ENCODE measurements at regions not wholly inside any gene's neighbourhood (a gene's known extent, or its start where the extent isn't known, plus 50 kb on each side); places are given as distances from the start of the nearest gene placed in this dataset.
"Not testable (repeated sequence)": the region's sequence is repeated elsewhere in the genome, so short reads cannot be mapped to it uniquely, and the experiment has no call there.

GRCh38 chr3:75583116-75583515, 81.0 kb upstream of the FRG2C start:
- H3K27ac Mint-ChIP-seq; H3K4me3 ChIP-seq (ENCODE audit: control extremely low read depth in 1 of 5, extremely low read depth in 1 of 5, insufficient read depth in 1 of 5, low read depth in 2 of 5, low read length in 4 of 5); H3K4me2 ChIP-seq (replicated peaks; ENCODE audit: low read depth, low read length, poor library complexity, severe bottlenecking); H3K36me3 ChIP-seq (replicated peaks in 1 of 2; ENCODE audit: control extremely low read depth in 1 of 2, control insufficient read depth in 1 of 2, extremely low read depth in 1 of 2, insufficient read depth in 2 of 2, low read length in 1 of 2); ATAC-seq (ENCODE audit: low read depth); DNase-seq; H2AFZ ChIP-seq (ENCODE audit: insufficient read depth, low read depth, low read length, poor library complexity, severe bottlenecking); POLR2A ChIA-PET; H3K27ac ChIP-seq (ENCODE audit: low read length in 2 of 2); H3K9me3 Mint-ChIP-seq (ENCODE audit: insufficient read depth); H3K4me3 Mint-ChIP-seq; H3K9me3 ChIP-seq (ENCODE audit: control extremely low read depth in 1 of 3, control insufficient read depth in 2 of 3, insufficient read depth in 1 of 3, low read length in 2 of 3); H3K9ac ChIP-seq (ENCODE audit: low read length); H3K79me2 ChIP-seq (ENCODE audit: control insufficient read depth, insufficient read depth, low read length); CTCF ChIA-PET; H3K27me3 ChIP-seq (replicated peaks in 1 of 4; ENCODE audit: control extremely low read depth in 1 of 4, control insufficient read depth in 3 of 4, insufficient read depth in 4 of 4, low read length in 3 of 4); intact Hi-C loops (cut with micrococcal nuclease); H4K20me1 ChIP-seq (ENCODE audit: control insufficient read depth, insufficient read depth, low read length, poor library complexity, severe bottlenecking); H3K4me1 ChIP-seq (ENCODE audit: control insufficient read depth in 2 of 2, insufficient read depth in 2 of 2, low read length in 2 of 2); H3K4me1 Mint-ChIP-seq: not testable (repeated sequence)
- H3K27me3 Mint-ChIP-seq = peaks cover 25% of the 10 kb centered on the region
- 10% methylated on average over 7 of the region's 10 CpGs for WGBS (ENCODE audit: insufficient coverage)

- CTCF ChIA-PET; H3K27ac Mint-ChIP-seq; H3K4me1 ChIP-seq (ENCODE audit: control insufficient read depth in 2 of 2, insufficient read depth in 2 of 2, low read length in 2 of 2); H3K9me3 ChIP-seq (ENCODE audit: control extremely low read depth in 1 of 3, control insufficient read depth in 2 of 3, insufficient read depth in 1 of 3, low read length in 2 of 3); H3K4me3 ChIP-seq (ENCODE audit: control extremely low read depth in 1 of 5, extremely low read depth in 1 of 5, insufficient read depth in 1 of 5, low read depth in 2 of 5, low read length in 4 of 5); H3K9ac ChIP-seq (ENCODE audit: low read length); DNase-seq; ATAC-seq (ENCODE audit: low read depth); H3K4me1 Mint-ChIP-seq; H2AFZ ChIP-seq (ENCODE audit: insufficient read depth, low read depth, low read length, poor library complexity, severe bottlenecking); H3K4me2 ChIP-seq (replicated peaks; ENCODE audit: low read depth, low read length, poor library complexity, severe bottlenecking); H3K4me3 Mint-ChIP-seq; H3K9me3 Mint-ChIP-seq (ENCODE audit: insufficient read depth); H3K79me2 ChIP-seq (ENCODE audit: control insufficient read depth, insufficient read depth, low read length); H3K27ac ChIP-seq (ENCODE audit: low read length in 2 of 2); H3K36me3 ChIP-seq (replicated peaks in 1 of 2; ENCODE audit: control extremely low read depth in 1 of 2, control insufficient read depth in 1 of 2, extremely low read depth in 1 of 2, insufficient read depth in 2 of 2, low read length in 1 of 2); H4K20me1 ChIP-seq (ENCODE audit: control insufficient read depth, insufficient read depth, low read length, poor library complexity, severe bottlenecking); POLR2A ChIA-PET; intact Hi-C loops (cut with micrococcal nuclease); H3K27me3 Mint-ChIP-seq; H3K27me3 ChIP-seq (replicated peaks in 1 of 4; ENCODE audit: control extremely low read depth in 1 of 4, control insufficient read depth in 3 of 4, insufficient read depth in 4 of 4, low read length in 3 of 4): not testable (repeated sequence)
- 91% methylated on average over 10 of the region's 15 CpGs for WGBS (ENCODE audit: insufficient coverage)
These were observed 76.4 kb upstream of the FRG2C start for GRCh38 chr3:75587695-75588094.

- H3K4me1 ChIP-seq (ENCODE audit: control insufficient read depth in 2 of 2, insufficient read depth in 2 of 2, low read length in 2 of 2); H3K9me3 ChIP-seq (ENCODE audit: control extremely low read depth in 1 of 3, control insufficient read depth in 2 of 3, insufficient read depth in 1 of 3, low read length in 2 of 3); intact Hi-C loops (cut with micrococcal nuclease); H3K4me3 Mint-ChIP-seq; H2AFZ ChIP-seq (ENCODE audit: insufficient read depth, low read depth, low read length, poor library complexity, severe bottlenecking); H3K79me2 ChIP-seq (ENCODE audit: control insufficient read depth, insufficient read depth, low read length); H3K27me3 ChIP-seq (replicated peaks in 1 of 4; ENCODE audit: control extremely low read depth in 1 of 4, control insufficient read depth in 3 of 4, insufficient read depth in 4 of 4, low read length in 3 of 4); H4K20me1 ChIP-seq (ENCODE audit: control insufficient read depth, insufficient read depth, low read length, poor library complexity, severe bottlenecking); H3K4me2 ChIP-seq (replicated peaks; ENCODE audit: low read depth, low read length, poor library complexity, severe bottlenecking); H3K9ac ChIP-seq (ENCODE audit: low read length); POLR2A ChIA-PET; DNase-seq; ATAC-seq (ENCODE audit: low read depth); H3K27ac ChIP-seq (ENCODE audit: low read length in 2 of 2); H3K27ac Mint-ChIP-seq; H3K27me3 Mint-ChIP-seq; H3K4me3 ChIP-seq (ENCODE audit: control extremely low read depth in 1 of 5, extremely low read depth in 1 of 5, insufficient read depth in 1 of 5, low read depth in 2 of 5, low read length in 4 of 5); H3K36me3 ChIP-seq (replicated peaks in 1 of 2; ENCODE audit: control extremely low read depth in 1 of 2, control insufficient read depth in 1 of 2, extremely low read depth in 1 of 2, insufficient read depth in 2 of 2, low read length in 1 of 2); H3K4me1 Mint-ChIP-seq; H3K9me3 Mint-ChIP-seq (ENCODE audit: insufficient read depth): not testable (repeated sequence)
- WGBS (ENCODE audit: insufficient coverage) = 81% methylated on average over 7 of the region's 16 CpGs
- CTCF ChIA-PET = interaction anchor here (2.3 kb wide), 1 partner anchor 10 kb away, joined by 4 read pairs; no protein-coding TSS in a partner anchor
These were observed 73.7 kb upstream of the FRG2C start for GRCh38 chr3:75590382-75590781.

GRCh38 chr3:75604286-75604934, 59.7 kb upstream of the FRG2C start:
- H3K4me3 Mint-ChIP-seq; CTCF ChIA-PET; H2AFZ ChIP-seq (ENCODE audit: insufficient read depth, low read depth, low read length, poor library complexity, severe bottlenecking); ATAC-seq (ENCODE audit: low read depth); H3K27ac Mint-ChIP-seq; H3K4me3 ChIP-seq (ENCODE audit: control extremely low read depth in 1 of 5, extremely low read depth in 1 of 5, insufficient read depth in 1 of 5, low read depth in 2 of 5, low read length in 4 of 5); H3K36me3 ChIP-seq (replicated peaks in 1 of 2; ENCODE audit: control extremely low read depth in 1 of 2, control insufficient read depth in 1 of 2, extremely low read depth in 1 of 2, insufficient read depth in 2 of 2, low read length in 1 of 2); H3K4me2 ChIP-seq (replicated peaks; ENCODE audit: low read depth, low read length, poor library complexity, severe bottlenecking); H3K4me1 Mint-ChIP-seq; H4K20me1 ChIP-seq (ENCODE audit: control insufficient read depth, insufficient read depth, low read length, poor library complexity, severe bottlenecking); H3K9me3 ChIP-seq (ENCODE audit: control extremely low read depth in 1 of 3, control insufficient read depth in 2 of 3, insufficient read depth in 1 of 3, low read length in 2 of 3); H3K9ac ChIP-seq (ENCODE audit: low read length); H3K27me3 Mint-ChIP-seq; H3K79me2 ChIP-seq (ENCODE audit: control insufficient read depth, insufficient read depth, low read length); H3K9me3 Mint-ChIP-seq (ENCODE audit: insufficient read depth); H3K4me1 ChIP-seq (ENCODE audit: control insufficient read depth in 2 of 2, insufficient read depth in 2 of 2, low read length in 2 of 2); POLR2A ChIA-PET; H3K27ac ChIP-seq (ENCODE audit: low read length in 2 of 2); intact Hi-C loops (cut with micrococcal nuclease); DNase-seq; H3K27me3 ChIP-seq (replicated peaks in 1 of 4; ENCODE audit: control extremely low read depth in 1 of 4, control insufficient read depth in 3 of 4, insufficient read depth in 4 of 4, low read length in 3 of 4): not testable (repeated sequence)
- WGBS (ENCODE audit: insufficient coverage) = 92% methylated on average over 11 of the region's 14 CpGs
